Endothelial cell of umbilical vein (primary cell): ENCODE measurements at regions not wholly inside any gene's neighbourhood (a gene's known extent, or its start where the extent isn't known, plus 50 kb on each side); places are given as distances from the start of the nearest gene placed in this dataset.

Source experiments
- BruUV-seq: library from RNA; stranded (reverse); fragments of 400-500 nt; replicated peaks from 2 replicates; lab custom pipeline; 2021; lab: Mats Ljungman, UMichigan
- CTCF ChIA-PET: fragments of 300-600, 350-600 bp; sonication (Branson Sonifier 250); formaldehyde crosslinking; loops from one replicate; lab custom pipeline; 2021; ENCODE audit warnings: antibody characterized with exemption, inconsistent platforms; lab: Charles Lee
- POLR2A ChIA-PET: fragments of 300-600, 350-600 bp; sonication (Branson Sonifier 250); formaldehyde crosslinking; loops from one replicate; lab custom pipeline; 2021; ENCODE audit warnings: antibody characterized with exemption, inconsistent platforms; lab: Charles Lee
- DNase-seq: peaks from one replicate; pipeline ENCODE4 v3.0.0-alpha.2; 2011; ENCODE audit warnings: low read depth, low spot score
- FAIRE-seq: peaks from 2 replicates; lab custom pipeline; 2011; peaks lifted over from hg19 to GRCh38; lab: Jason Lieb, UNC
- H2AFZ ChIP-seq: 2 replicates; pipeline ENCODE4 v1.6.0; 2012; ENCODE audit warnings: low read depth, low read length, control low read depth, inconsistent platforms
- H3K27ac ChIP-seq: 2 replicates; pipeline ENCODE4 v1.5.1; 2011; ENCODE audit warnings: low read depth, mild to moderate bottlenecking, control low read depth, low read length, moderate library complexity; ENCODE audit not compliant: insufficient read depth
- H3K27me3 ChIP-seq, 2 experiments: 2 replicates each; pipeline versions ENCODE4 v1.6.0 to v1.6.1; 2011; ENCODE audit warnings: low read length in 2 of 2, mixed read lengths in 1 of 2; ENCODE audit not compliant: control insufficient read depth in 2 of 2, insufficient read depth in 2 of 2
- H3K36me3 ChIP-seq, 2 experiments: 2 replicates in 1 of 2; 3 replicates in 1 of 2; pipeline ENCODE4 v1.5.1; 2011; ENCODE audit warnings: low read length in 2 of 2, mild to moderate bottlenecking in 1 of 2, moderate library complexity in 1 of 2; ENCODE audit not compliant: control insufficient read depth in 2 of 2, insufficient read depth in 2 of 2; ENCODE audit errors: extremely low read depth in 1 of 2
- H3K4me1 ChIP-seq: 3 replicates; pipeline ENCODE4 v1.5.1; 2011; ENCODE audit warnings: mild to moderate bottlenecking, low read length; ENCODE audit not compliant: control insufficient read depth, insufficient read depth; ENCODE audit errors: extremely low read depth
- H3K4me2 ChIP-seq: 2 replicates; pipeline ENCODE4 v1.6.1; 2011; ENCODE audit warnings: low read length, control low read depth, mixed read lengths; ENCODE audit not compliant: insufficient read depth
- H3K4me3 ChIP-seq, 3 experiments: fragments of 200-600 bp in 1 of 3; sonication (generic), shearing (Covaris generic) in 1 of 3; replicated peaks in 1 of 3; 2 replicates each; pipeline ENCODE4 v1.5.1; 2011 to 2016; ENCODE audit warnings: control low read depth in 3 of 3, low read length in 3 of 3, mild to moderate bottlenecking in 2 of 3, inconsistent platforms in 1 of 3, low read depth in 1 of 3, moderate library complexity in 1 of 3; ENCODE audit not compliant: insufficient read depth in 1 of 3
- H3K79me2 ChIP-seq: 2 replicates; pipeline ENCODE4 v1.6.0; 2012; ENCODE audit warnings: low read length, inconsistent platforms; ENCODE audit not compliant: control insufficient read depth, insufficient read depth
- H3K9ac ChIP-seq: replicated peaks from 2 replicates; pipeline ENCODE3; 2011; ENCODE audit warnings: low read length, control low read depth; ENCODE audit not compliant: insufficient read depth; ENCODE audit errors: extremely low read depth
- H3K9me1 ChIP-seq: replicated peaks from 3 replicates; pipeline ENCODE4 v1.6.0; 2011; ENCODE audit warnings: mild to moderate bottlenecking, low read length; ENCODE audit not compliant: control insufficient read depth, insufficient read depth; ENCODE audit errors: extremely low read depth
- H3K9me3 ChIP-seq: replicated peaks from 2 replicates; pipeline ENCODE4 v1.5.1; 2012; ENCODE audit warnings: low read length, inconsistent platforms; ENCODE audit not compliant: control insufficient read depth, insufficient read depth
- H4K20me1 ChIP-seq: replicated peaks from 2 replicates; pipeline ENCODE3; 2011; ENCODE audit warnings: mild to moderate bottlenecking, low read length; ENCODE audit not compliant: control insufficient read depth, insufficient read depth; ENCODE audit errors: extremely low read depth
- CTCF ChIP-seq, 2 donors: IDR thresholded peaks; 1 replicate in 1 of 2; 2 replicates in 1 of 2; pipeline ENCODE4 v1.5.1; 2011; ENCODE audit warnings: low read length in 2 of 2, mild to moderate bottlenecking in 2 of 2, moderate library complexity in 2 of 2, control low read depth in 1 of 2, inconsistent platforms in 1 of 2, low read depth in 1 of 2; ENCODE audit not compliant: insufficient read depth in 1 of 2; ENCODE audit errors: extremely low read depth in 1 of 2
- EZH2 ChIP-seq: IDR thresholded peaks from 2 replicates; pipeline ENCODE4 v1.6.1; 2012; ENCODE audit warnings: borderline replicate concordance, low read depth, mild to moderate bottlenecking, moderate library complexity, low read length, inconsistent platforms; ENCODE audit not compliant: severe bottlenecking
- FOS ChIP-seq: IDR thresholded peaks from 2 replicates; pipeline ENCODE4 v1.6.1; 2011; ENCODE audit warnings: mild to moderate bottlenecking, low read length, moderate library complexity, borderline replicate concordance; ENCODE audit not compliant: insufficient read depth
- GATA2 ChIP-seq: IDR thresholded peaks from 2 replicates; pipeline ENCODE4 v1.7.0; 2011; ENCODE audit warnings: low read depth, mild to moderate bottlenecking, moderate library complexity, mixed read lengths, low read length; ENCODE audit not compliant: insufficient read length, insufficient read depth
- JUN ChIP-seq: IDR thresholded peaks from 2 replicates; pipeline ENCODE4 v1.6.1; 2011; ENCODE audit warnings: borderline replicate concordance, low read depth; ENCODE audit not compliant: insufficient read length, insufficient read depth
- MYC ChIP-seq: IDR thresholded peaks from one replicate; pipeline ENCODE4 v1.6.1; 2011; ENCODE audit warnings: mild to moderate bottlenecking, low read depth, low read length
- POLR2A ChIP-seq: IDR thresholded peaks from 2 replicates; pipeline ENCODE4 v1.6.1; 2012; ENCODE audit warnings: low read depth, mild to moderate bottlenecking, control low read depth, low read length
- POLR2AphosphoS5 ChIP-seq: IDR thresholded peaks from 2 replicates; pipeline ENCODE4 v1.6.1; 2012; ENCODE audit warnings: low read depth, mild to moderate bottlenecking, control low read depth, low read length, moderate library complexity; ENCODE audit not compliant: insufficient read depth
- dilution Hi-C: fragments of 300-500 bp; cut with MboI; formaldehyde crosslinking; loops from one replicate; pipeline ENCODE4 v1.15.0; 2019; ENCODE audit warnings: low sequenced_read_pairs; ENCODE audit not compliant: extremely low pct_ligation_motif_present
- intact Hi-C: fragments of 100-400 bp; cut with micrococcal nuclease; formaldehyde crosslinking; loops from one replicate; pipeline ENCODE4 v1.10.0; 2022
- TF ChIP-seq, protein P1 (sequence below): IDR thresholded peaks from 2 replicates; pipeline ENCODE4 v1.6.1; 2011; ENCODE audit not compliant: insufficient read depth, insufficient read length

DNA sequence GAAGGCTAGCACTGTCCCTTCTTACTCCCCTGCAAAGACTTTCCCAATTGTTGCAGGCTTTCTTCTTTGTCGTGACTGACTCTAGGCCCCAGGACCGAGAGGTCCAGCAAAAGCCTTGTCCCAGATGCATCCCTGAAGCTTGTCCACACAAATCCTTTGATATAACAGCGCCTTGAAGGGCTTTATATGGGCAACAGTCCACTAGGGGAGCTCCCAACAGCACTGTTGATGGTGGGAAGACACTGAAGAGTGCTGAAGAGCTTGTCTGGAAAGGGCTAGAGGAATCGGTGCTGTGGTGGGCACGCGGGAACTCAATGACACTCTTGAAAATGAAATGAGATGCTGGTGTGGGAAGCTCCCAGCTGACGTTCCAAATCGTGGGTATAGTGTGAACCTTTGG is 316.1 kb upstream of the CDH4 start:
- no peak overlapping the region for H3K9ac ChIP-seq
- H3K27ac ChIP-seq: no peak overlapping the region
- no peaks in the 10 kb centered on the region for H3K4me1 ChIP-seq
- intact Hi-C loops: no loop called here
- no peak for TF ChIP-seq JUN
- TF ChIP-seq POLR2AphosphoS5: no peak
- no peak for TF ChIP-seq POLR2A
- TF ChIP-seq MYC: no peak
- TF ChIP-seq EZH2: no peak
- TF ChIP-seq, protein P1, sequence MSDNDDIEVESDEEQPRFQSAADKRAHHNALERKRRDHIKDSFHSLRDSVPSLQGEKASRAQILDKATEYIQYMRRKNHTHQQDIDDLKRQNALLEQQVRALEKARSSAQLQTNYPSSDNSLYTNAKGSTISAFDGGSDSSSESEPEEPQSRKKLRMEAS: no peak
- no peak for TF ChIP-seq CTCF (IDR thresholded peaks at IDR 0.05; ENCODE audit: extremely low read depth in 1 of 2, insufficient read depth in 1 of 2, low read depth in 1 of 2, low read length in 2 of 2)
- no peak for TF ChIP-seq FOS
- TF ChIP-seq GATA2: no peak
- no peak overlapping the region for H3K4me3 ChIP-seq
- FAIRE-seq: no peak
- H3K9me3 ChIP-seq: peaks cover 4% of the 10 kb centered on the region
- no peaks in the 10 kb centered on the region for H3K9me1 ChIP-seq
- POLR2A ChIA-PET: no interaction called here
- no peak overlapping the region for H3K4me2 ChIP-seq
- H4K20me1 ChIP-seq: no peaks in the 10 kb centered on the region
- CTCF ChIA-PET: no interaction called here
- H3K27me3 ChIP-seq: no peaks in the 10 kb centered on the region
- H3K36me3 ChIP-seq: no peaks in the 10 kb centered on the region
- no peak for DNase-seq
- H2AFZ ChIP-seq: no peak overlapping the region
- BruUV-seq: no TSS peak
- no peaks in the 10 kb centered on the region for H3K79me2 ChIP-seq
- dilution Hi-C loops: no loop called here
